T-cell (primary cell): ENCODE measurements at regions not wholly inside any gene's neighbourhood (a gene's known extent, or its start where the extent isn't known, plus 50 kb on each side); places are given as distances from the start of the nearest gene placed in this dataset.

Source experiments
- ATAC-seq, 4 experiments: fragments of 200-7000 bp in 3 of 4; fragments of 150-1000 bp in 1 of 4; cut with Tn5 transposase; replicated peaks in 1 of 4; 1 replicate in 3 of 4; 2 replicates in 1 of 4; pipeline ENCODE4 v1.10.0; 2021; ENCODE audit warnings: moderate library complexity in 3 of 4, mild to moderate bottlenecking in 2 of 4, moderate number of reproducible peaks in 1 of 4
- CTCF ChIA-PET, 2 donors: fragments of 300-600 bp; sonication (Branson Sonifier 250); formaldehyde crosslinking; loops; one replicate each; lab custom pipeline; 2022; ENCODE audit warnings: antibody characterized with exemption in 2 of 2; lab: Charles Lee
- POLR2A ChIA-PET, 2 donors: fragments of 300-600 bp; sonication (Branson Sonifier 250); formaldehyde crosslinking; loops; one replicate each; lab custom pipeline; 2022; ENCODE audit warnings: antibody characterized with exemption in 2 of 2; lab: Charles Lee
- DNase-seq, 35 experiments: peaks; one replicate each; pipeline versions ENCODE4 v3.0.0 to v3.0.0-alpha.2; 2013 to 2023
- H3K27ac ChIP-seq: one replicate; pipeline ENCODE4 v1.5.1; 2013; ENCODE audit warnings: low read length
- H3K27me3 ChIP-seq, 2 experiments: replicated peaks in 1 of 2; 1 replicate in 1 of 2; 2 replicates in 1 of 2; pipeline versions ENCODE4 v1.6.1 to v1.7.0; 2013; ENCODE audit warnings: low read length in 1 of 2, mixed read lengths in 1 of 2; ENCODE audit not compliant: control insufficient read depth in 2 of 2, insufficient read depth in 2 of 2; ENCODE audit errors: extremely low read depth in 1 of 2
- H3K36me3 ChIP-seq, 2 donors: 1 replicate in 1 of 2; 2 replicates in 1 of 2; pipeline versions ENCODE4 v1.6.1 to v1.7.0; 2013; ENCODE audit warnings: low read length in 1 of 2; ENCODE audit not compliant: control insufficient read depth in 2 of 2, insufficient read depth in 1 of 2; ENCODE audit errors: extremely low read depth in 1 of 2
- H3K4me1 ChIP-seq, 2 experiments: 1 replicate in 1 of 2; 2 replicates in 1 of 2; pipeline versions ENCODE4 v1.6.1 to v1.7.0; 2013; ENCODE audit warnings: low read length in 2 of 2, mixed read lengths in 1 of 2; ENCODE audit not compliant: insufficient read depth in 2 of 2, control insufficient read depth in 1 of 2; ENCODE audit errors: extremely low read depth in 1 of 2
- H3K4me3 ChIP-seq, 2 donors: 1 replicate in 1 of 2; 2 replicates in 1 of 2; pipeline versions ENCODE4 v1.5.1 to v1.7.0; 2013; ENCODE audit warnings: mild to moderate bottlenecking in 2 of 2, low read length in 1 of 2, moderate library complexity in 1 of 2; ENCODE audit not compliant: control insufficient read depth in 1 of 2; ENCODE audit errors: extremely low read depth in 1 of 2
- H3K9me3 ChIP-seq: 2 replicates; pipeline ENCODE4 v1.7.0; 2013
- H3K27ac Mint-ChIP-seq, 2 donors: one replicate each; pipeline ENCODE4 v1.8.0; 2020 to 2021; ENCODE audit warnings: mild to moderate bottlenecking in 2 of 2, mixed read lengths in 2 of 2
- H3K27me3 Mint-ChIP-seq, 2 donors: one replicate each; pipeline ENCODE4 v1.8.0; 2021 to 2022; ENCODE audit warnings: mixed read lengths in 2 of 2
- H3K36me3 Mint-ChIP-seq: one replicate; pipeline ENCODE4 v1.8.0; 2021; ENCODE audit warnings: mixed read lengths
- H3K4me1 Mint-ChIP-seq, 3 donors: one replicate each; pipeline ENCODE4 v1.8.0; 2020 to 2022; ENCODE audit warnings: mixed read lengths in 3 of 3, mild to moderate bottlenecking in 1 of 3
- H3K4me3 Mint-ChIP-seq, 3 donors: one replicate each; pipeline ENCODE4 v1.8.0; 2020 to 2022; ENCODE audit warnings: mild to moderate bottlenecking in 3 of 3, mixed read lengths in 3 of 3, moderate library complexity in 3 of 3
- H3K9me3 Mint-ChIP-seq, 3 donors: one replicate each; pipeline ENCODE4 v1.8.0; 2020 to 2022; ENCODE audit warnings: mixed read lengths in 3 of 3
- WGBS: methylation state at CpG from one replicate; pipeline ENCODE4 v1.1.5; 2013; ENCODE audit warnings: missing lambda C conversion rate; ENCODE audit not compliant: insufficient coverage; 5-methylcytosine and 5-hydroxymethylcytosine counted together

- ChIA-PET POLR2A (no interaction called here), CTCF (no interaction called here)
- 100% methylated on average over 1 of the region's 3 CpGs for WGBS
- Histone ChIP-seq H3K36me3 (no peaks in the 10 kb centered on the region), H3K27ac (no peak overlapping the region), H3K9me3 (no peaks in the 10 kb centered on the region), H3K4me3 (no peak overlapping the region), H3K27me3 (no peaks in the 10 kb centered on the region), H3K4me1 (no peaks in the 10 kb centered on the region)
- Mint-ChIP-seq H3K9me3 (peaks cover 0 to 20% (median 14%) of the 10 kb centered on the region in 3 donors), H3K4me1 (no peaks in the 10 kb centered on the region), H3K27me3 (no peaks in the 10 kb centered on the region), H3K27ac (no peak overlapping the region), H3K4me3 (no peak overlapping the region), H3K36me3 (no peaks in the 10 kb centered on the region)
- DNase-seq (no peak), ATAC-seq (no peak)
These were observed 331.5 kb upstream of the PABPC4L start for GRCh38 chr4:134533068-134533467.

- H3K36me3 ChIP-seq = no peaks in the 10 kb centered on the region
- no peaks in the 10 kb centered on the region for H3K27me3 ChIP-seq
- no peak overlapping the region for H3K27ac ChIP-seq
- DNase-seq = no peak
- peaks cover 0 to 11% (median 10%) of the 10 kb centered on the region in 3 donors for H3K9me3 Mint-ChIP-seq
- H3K4me1 Mint-ChIP-seq = no peaks in the 10 kb centered on the region
- no peak overlapping the region for H3K4me3 Mint-ChIP-seq
- no peak for ATAC-seq
- CTCF ChIA-PET = no interaction called here
- no peaks in the 10 kb centered on the region for H3K36me3 Mint-ChIP-seq
- no peaks in the 10 kb centered on the region for H3K4me1 ChIP-seq
- POLR2A ChIA-PET = interaction anchor here in 1 of 2 donors (0.5 kb wide), 1 partner anchor 141 kb away, joined by 4 read pairs; no protein-coding TSS in a partner anchor
- H3K27me3 Mint-ChIP-seq = no peaks in the 10 kb centered on the region
- 60% methylated on average over 1 of the region's 1 CpG for WGBS
- H3K9me3 ChIP-seq = no peaks in the 10 kb centered on the region
- H3K27ac Mint-ChIP-seq = no peak overlapping the region
- no peak overlapping the region for H3K4me3 ChIP-seq
These were observed 329.4 kb upstream of the PABPC4L start for GRCh38 chr4:134531013-134531412.

GRCh38 chr4:134529629-134530028 is 328.0 kb upstream of the PABPC4L start:
- no peaks in the 10 kb centered on the region for H3K36me3 Mint-ChIP-seq
- no peak overlapping the region for H3K27ac ChIP-seq
- H3K4me3 Mint-ChIP-seq = no peak overlapping the region
- H3K27me3 ChIP-seq = no peaks in the 10 kb centered on the region
- WGBS = no CpG with 5 or more reads among the region's 1 CpG
- no peak overlapping the region for H3K27ac Mint-ChIP-seq
- H3K27me3 Mint-ChIP-seq = no peaks in the 10 kb centered on the region
- CTCF ChIA-PET = no interaction called here
- ATAC-seq = no peak
- no peaks in the 10 kb centered on the region for H3K9me3 ChIP-seq
- DNase-seq = no peak
- H3K4me1 ChIP-seq = no peaks in the 10 kb centered on the region
- no peaks in the 10 kb centered on the region for H3K4me1 Mint-ChIP-seq
- peaks cover 4 to 8% (median 5%) of the 10 kb centered on the region in 3 donors for H3K9me3 Mint-ChIP-seq
- H3K4me3 ChIP-seq = no peak overlapping the region
- POLR2A ChIA-PET = no interaction called here
- H3K36me3 ChIP-seq = no peaks in the 10 kb centered on the region

- WGBS = no CpG with 5 or more reads among the region's 3 CpGs
- POLR2A ChIA-PET = no interaction called here
- H3K4me3 Mint-ChIP-seq = no peak overlapping the region
- H3K4me1 ChIP-seq = no peaks in the 10 kb centered on the region
- no peaks in the 10 kb centered on the region for H3K27me3 ChIP-seq
- no peak for DNase-seq
- H3K4me1 Mint-ChIP-seq = no peaks in the 10 kb centered on the region
- no peak overlapping the region for H3K27ac Mint-ChIP-seq
- H3K9me3 Mint-ChIP-seq = peaks cover 0 to 11% (median 10%) of the 10 kb centered on the region in 3 donors
- H3K36me3 Mint-ChIP-seq = no peaks in the 10 kb centered on the region
- H3K27me3 Mint-ChIP-seq = no peaks in the 10 kb centered on the region
- no peaks in the 10 kb centered on the region for H3K9me3 ChIP-seq
- no peak overlapping the region for H3K4me3 ChIP-seq
- no peak overlapping the region for H3K27ac ChIP-seq
- no peaks in the 10 kb centered on the region for H3K36me3 ChIP-seq
- CTCF ChIA-PET = interaction anchor here in 1 of 2 donors (0.5 kb wide), 1 partner anchor 11 kb away, joined by 3 read pairs; no protein-coding TSS in a partner anchor
- ATAC-seq = no peak
These were observed 317.1 kb upstream of the PABPC4L start for GRCh38 chr4:134518574-134519217.

- Histone ChIP-seq H3K4me3 (no peak overlapping the region), H3K36me3 (no peaks in the 10 kb centered on the region), H3K4me1 (no peaks in the 10 kb centered on the region), H3K27ac (no peak overlapping the region), H3K27me3 (no peaks in the 10 kb centered on the region), H3K9me3 (no peaks in the 10 kb centered on the region)
- ChIA-PET POLR2A (no interaction called here), CTCF (no interaction called here)
- ATAC-seq (no peak), DNase-seq (no peak)
- H3K9me3 Mint-ChIP-seq = peaks cover 2 to 18% (median 6%) of the 10 kb centered on the region in 3 donors
- WGBS = no CpG with 5 or more reads among the region's 2 CpGs
- no peak overlapping the region for H3K4me3 Mint-ChIP-seq
- no peaks in the 10 kb centered on the region for H3K27me3 Mint-ChIP-seq
- H3K27ac Mint-ChIP-seq = no peak overlapping the region
- H3K36me3 Mint-ChIP-seq = no peaks in the 10 kb centered on the region
- no peaks in the 10 kb centered on the region for H3K4me1 Mint-ChIP-seq
These were observed 309.0 kb upstream of the PABPC4L start for GRCh38 chr4:134510544-134510943.

- ATAC-seq (no peak), DNase-seq (no peak)
- Histone ChIP-seq H3K27me3 (no peaks in the 10 kb centered on the region), H3K4me1 (no peaks in the 10 kb centered on the region), H3K9me3 (no peaks in the 10 kb centered on the region), H3K27ac (no peak overlapping the region), H3K4me3 (no peak overlapping the region), H3K36me3 (no peaks in the 10 kb centered on the region)
- Mint-ChIP-seq H3K4me1 (no peaks in the 10 kb centered on the region), H3K9me3 (peaks cover 6 to 21% (median 9%) of the 10 kb centered on the region in 3 donors), H3K36me3 (no peaks in the 10 kb centered on the region), H3K27ac (no peak overlapping the region), H3K4me3 (no peak overlapping the region), H3K27me3 (no peaks in the 10 kb centered on the region)
- no CpG with 5 or more reads among the region's 1 CpG for WGBS
- POLR2A ChIA-PET = no interaction called here
- CTCF ChIA-PET = no interaction called here
These were observed 303.9 kb upstream of the PABPC4L start for GRCh38 chr4:134505511-134505910.
